ENCODE measurements at regions not wholly inside any gene's neighbourhood (a gene's known extent, or its start where the extent isn't known, plus 50 kb on each side); places are given as distances from the start of the nearest gene placed in this dataset.

DNA sequence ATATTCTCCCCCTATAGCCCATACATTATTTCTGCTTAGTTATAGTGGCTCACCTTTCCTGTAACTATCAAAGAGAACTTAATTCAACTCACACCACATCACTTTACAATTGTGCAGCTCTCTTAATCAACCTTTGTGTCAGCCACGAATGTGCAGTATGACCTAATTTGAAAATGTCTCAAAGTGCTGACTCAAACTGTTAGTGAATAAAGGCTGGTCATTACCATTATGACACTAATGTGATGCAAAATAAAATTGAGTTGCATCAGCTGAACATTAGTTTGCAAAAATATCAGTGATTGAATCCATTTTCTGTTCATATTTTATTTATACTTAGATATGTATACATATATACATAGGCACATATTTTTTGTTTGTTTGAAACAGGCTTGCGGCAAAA is 251.8 kb downstream of the MEIS1 start:
- DNase-seq = no peak
- Mint-ChIP-seq H3K27me3 (ENCODE audit: low read depth) (no peaks in the 10 kb centered on the region; the same call in 1 of the 2 replicates), H3K36me3 (ENCODE audit: insufficient read depth in 1 of 3, low read depth in 3 of 3) (no peaks in the 10 kb centered on the region), H3K4me3 (no peak overlapping the region), H3K27ac (peak overlapping the region in 2 of 3 experiments; percentile 29 to 69; a peak in 4 of 7 replicates), H3K9me3 (no peaks in the 10 kb centered on the region), H3K4me1 (peaks cover 81 to 85% of the 10 kb centered on the region in 2 experiments)
- Histone ChIP-seq H2BK15ac (ENCODE audit: low read depth, low read length) (no peak overlapping the region), H2BK120ac (ENCODE audit: low read depth, low read length, poor library complexity, severe bottlenecking) (no peak overlapping the region), H3K4ac (ENCODE audit: low read depth, low read length) (no peak overlapping the region), H3T11ph (ENCODE audit: low read length) (no peak overlapping the region), H2BK5ac (ENCODE audit: insufficient read length, low read length) (no peak overlapping the region), H3K27me3 (ENCODE audit: insufficient read depth, low read length) (no peaks in the 10 kb centered on the region), H4K91ac (ENCODE audit: insufficient read length, low read depth, low read length) (no peak overlapping the region), H4K20me1 (ENCODE audit: control insufficient read depth, insufficient read depth, insufficient read length) (no peaks in the 10 kb centered on the region), H3K4me2 (ENCODE audit: insufficient read depth, insufficient read length, low read length) (no peak overlapping the region), H3K9ac (ENCODE audit: extremely low read depth, insufficient read length, low read length) (no peak overlapping the region), H2AFZ (ENCODE audit: low read length) (no peak overlapping the region), H2AK5ac (ENCODE audit: insufficient read length, low read length) (no peak overlapping the region), H4K8ac (replicated peaks; ENCODE audit: insufficient read length, low read depth, low read length) (no peak overlapping the region), H3K23me2 (ENCODE audit: insufficient read length, low read depth, low read length, poor library complexity, severe bottlenecking) (no peaks in the 10 kb centered on the region), H3K9me3 (ENCODE audit: control insufficient read depth, low read depth, low read length) (no peaks in the 10 kb centered on the region), H3K14ac (ENCODE audit: insufficient read depth, low read length) (no peak overlapping the region), H3K4me1 (ENCODE audit: insufficient read depth, low read length) (peaks cover 8% of the 10 kb centered on the region; the same call in 1 of the 2 replicates), H3K23ac (ENCODE audit: insufficient read length, low read depth, low read length) (no peak overlapping the region), H4K5ac (ENCODE audit: insufficient read length, low read depth, low read length) (no peak overlapping the region), H3K18ac (ENCODE audit: insufficient read length, low read depth, low read length) (no peak overlapping the region), H3K27ac (ENCODE audit: insufficient read length, low read depth, low read length) (no peak overlapping the region), H2BK20ac (ENCODE audit: low read depth, low read length, poor library complexity, severe bottlenecking) (peak overlapping the region; percentile 3), H3K79me2 (ENCODE audit: insufficient read depth, low read length) (no peaks in the 10 kb centered on the region), H3K56ac (ENCODE audit: insufficient read length, low read depth, low read length) (no peak overlapping the region), H3K79me1 (ENCODE audit: insufficient read depth, low read depth, low read length, poor library complexity, severe bottlenecking) (no peaks in the 10 kb centered on the region), H2BK12ac (ENCODE audit: insufficient read length, low read depth, low read length) (no peak overlapping the region)
- no CpG with 5 or more reads among the region's 2 CpGs for whole genome bisulfite sequencing (ENCODE audit: extremely low coverage, insufficient read length, low lambda C conversion rate)
- TF ChIP-seq, protein P1, sequence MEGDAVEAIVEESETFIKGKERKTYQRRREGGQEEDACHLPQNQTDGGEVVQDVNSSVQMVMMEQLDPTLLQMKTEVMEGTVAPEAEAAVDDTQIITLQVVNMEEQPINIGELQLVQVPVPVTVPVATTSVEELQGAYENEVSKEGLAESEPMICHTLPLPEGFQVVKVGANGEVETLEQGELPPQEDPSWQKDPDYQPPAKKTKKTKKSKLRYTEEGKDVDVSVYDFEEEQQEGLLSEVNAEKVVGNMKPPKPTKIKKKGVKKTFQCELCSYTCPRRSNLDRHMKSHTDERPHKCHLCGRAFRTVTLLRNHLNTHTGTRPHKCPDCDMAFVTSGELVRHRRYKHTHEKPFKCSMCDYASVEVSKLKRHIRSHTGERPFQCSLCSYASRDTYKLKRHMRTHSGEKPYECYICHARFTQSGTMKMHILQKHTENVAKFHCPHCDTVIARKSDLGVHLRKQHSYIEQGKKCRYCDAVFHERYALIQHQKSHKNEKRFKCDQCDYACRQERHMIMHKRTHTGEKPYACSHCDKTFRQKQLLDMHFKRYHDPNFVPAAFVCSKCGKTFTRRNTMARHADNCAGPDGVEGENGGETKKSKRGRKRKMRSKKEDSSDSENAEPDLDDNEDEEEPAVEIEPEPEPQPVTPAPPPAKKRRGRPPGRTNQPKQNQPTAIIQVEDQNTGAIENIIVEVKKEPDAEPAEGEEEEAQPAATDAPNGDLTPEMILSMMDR (conservative IDR thresholded peaks at IDR 0.05) = no peak

Data from H9 (cell line).